H1 (cell line): ENCODE measurements at regions not wholly inside any gene's neighbourhood (a gene's known extent, or its start where the extent isn't known, plus 50 kb on each side); places are given as distances from the start of the nearest gene placed in this dataset.
A peak's percentile ranks its signal among the peaks of the same experiment; 100 is the strongest.

Source experiments
- CTCF ChIA-PET: fragments of 300-600 bp; sonication (Branson Sonifier 250); formaldehyde crosslinking; loops from one replicate; lab custom pipeline; 2021; ENCODE audit not compliant: partially characterized antibody; lab: Charles Lee
- POLR2A ChIA-PET: fragments of 300-600 bp; sonication (Branson Sonifier 250); formaldehyde crosslinking; loops from one replicate; lab custom pipeline; 2021; ENCODE audit warnings: inconsistent platforms; ENCODE audit not compliant: partially characterized antibody; lab: Charles Lee
- DNase-seq, 2 experiments: peaks; one replicate each; pipeline versions ENCODE4 v3.0.0 to v3.0.0-alpha.2; 2010 to 2022; ENCODE audit warnings: low spot score in 2 of 2, low read depth in 1 of 2, mixed read lengths in 1 of 2
- FAIRE-seq: peaks from 2 replicates; lab custom pipeline; 2011; peaks lifted over from hg19 to GRCh38; lab: Jason Lieb, UNC
- H2AFZ ChIP-seq: 2 replicates; pipeline ENCODE4 v1.8.1; 2012; ENCODE audit warnings: low read length, inconsistent platforms
- H2AK5ac ChIP-seq: 2 replicates; pipeline ENCODE4 v1.6.1; 2013; ENCODE audit warnings: low read depth, low read length
- H2BK120ac ChIP-seq: replicated peaks from 2 replicates; pipeline ENCODE3; 2013; ENCODE audit warnings: low read depth, low read length, inconsistent platforms
- H2BK12ac ChIP-seq: 2 replicates; pipeline ENCODE4 v1.6.1; 2013; ENCODE audit warnings: low read depth, low read length
- H2BK15ac ChIP-seq: 2 replicates; pipeline ENCODE4 v1.6.1; 2013; ENCODE audit warnings: low read length
- H2BK20ac ChIP-seq: 2 replicates; pipeline ENCODE4 v1.6.1; 2013; ENCODE audit warnings: low read length
- H2BK5ac ChIP-seq: 2 replicates; pipeline ENCODE4 v1.6.1; 2013; ENCODE audit warnings: low read depth, low read length
- H3K14ac ChIP-seq: 2 replicates; pipeline ENCODE4 v1.6.1; 2013; ENCODE audit warnings: inconsistent platforms; ENCODE audit not compliant: insufficient read length
- H3K18ac ChIP-seq: 2 replicates; pipeline ENCODE4 v1.6.1; 2013; ENCODE audit warnings: low read length; ENCODE audit errors: extremely low read depth
- H3K23ac ChIP-seq: 2 replicates; pipeline ENCODE4 v1.6.1; 2013; ENCODE audit warnings: inconsistent platforms; ENCODE audit not compliant: insufficient read length
- H3K23me2 ChIP-seq: 2 replicates; pipeline ENCODE4 v1.6.1; 2013; ENCODE audit warnings: low read depth, low read length
- H3K27ac ChIP-seq: 2 replicates; pipeline ENCODE4 v1.6.1; 2011; ENCODE audit warnings: low read depth, low read length, inconsistent platforms
- H3K27me3 ChIP-seq, 4 experiments: replicated peaks in 1 of 4; 1 replicate in 1 of 4; 2 replicates in 3 of 4; pipeline versions ENCODE4 v1.6.1 to v1.8.1; 2011 to 2013; ENCODE audit warnings: low read length in 3 of 4, mild to moderate bottlenecking in 3 of 4, inconsistent platforms in 2 of 4, mixed read lengths in 2 of 4, moderate library complexity in 1 of 4; ENCODE audit not compliant: control insufficient read depth in 3 of 4, insufficient read depth in 3 of 4; ENCODE audit errors: extremely low read depth in 1 of 4
- H3K36me3 ChIP-seq, 4 experiments: 2 replicates each; pipeline versions ENCODE4 v1.6.1 to v1.8.1; 2011 to 2013; ENCODE audit warnings: mild to moderate bottlenecking in 4 of 4, low read length in 3 of 4, moderate library complexity in 2 of 4, control low read depth in 1 of 4, inconsistent platforms in 1 of 4; ENCODE audit not compliant: insufficient read depth in 4 of 4, control insufficient read depth in 2 of 4
- H3K4ac ChIP-seq: replicated peaks from 2 replicates; pipeline ENCODE3; 2013; ENCODE audit warnings: low read length, low read depth, mixed read lengths, inconsistent platforms; ENCODE audit not compliant: insufficient read length
- H3K4me1 ChIP-seq, 4 experiments: replicated peaks in 1 of 4; 1 replicate in 1 of 4; 2 replicates in 3 of 4; pipeline versions ENCODE4 v1.6.1 to v1.8.1; 2011 to 2013; ENCODE audit warnings: low read length in 3 of 4, inconsistent platforms in 2 of 4, mixed read lengths in 1 of 4; ENCODE audit not compliant: insufficient read depth in 4 of 4, control insufficient read depth in 3 of 4
- H3K4me2 ChIP-seq, 2 experiments: 2 replicates each; pipeline versions ENCODE4 v1.6.1 to v1.8.1; 2011 to 2013; ENCODE audit warnings: low read depth in 2 of 2, low read length in 2 of 2, control low read depth in 1 of 2, inconsistent platforms in 1 of 2, mild to moderate bottlenecking in 1 of 2; ENCODE audit not compliant: insufficient read depth in 1 of 2
- H3K4me3 ChIP-seq, 4 experiments: fragments of 200-600, 300-600 bp in 1 of 4; sonication (generic), shearing (Covaris generic), sonication (Bioruptor Twin) in 1 of 4; 2 replicates each; pipeline versions ENCODE4 v1.5.1 to v1.8.1; 2011 to 2016; ENCODE audit warnings: low read length in 4 of 4, low read depth in 3 of 4, control low read depth in 2 of 4, inconsistent platforms in 2 of 4, mild to moderate bottlenecking in 2 of 4, mixed read lengths in 1 of 4, moderate library complexity in 1 of 4; ENCODE audit not compliant: insufficient read depth in 2 of 4; ENCODE audit errors: extremely low read depth in 1 of 4
- H3K56ac ChIP-seq: replicated peaks from 2 replicates; pipeline ENCODE3; 2013; ENCODE audit warnings: low read depth, mild to moderate bottlenecking, mixed read lengths, low read length, inconsistent platforms; ENCODE audit not compliant: insufficient read length
- H3K79me1 ChIP-seq: 2 replicates; pipeline ENCODE4 v1.6.1; 2013; ENCODE audit warnings: low read depth, low read length, control low read depth
- H3K79me2 ChIP-seq, 2 experiments: 2 replicates each; pipeline versions ENCODE4 v1.6.1 to v1.8.1; 2012 to 2013; ENCODE audit warnings: low read length in 2 of 2, mild to moderate bottlenecking in 2 of 2, inconsistent platforms in 1 of 2; ENCODE audit not compliant: insufficient read depth in 2 of 2, control insufficient read depth in 1 of 2
- H3K9ac ChIP-seq, 4 experiments: replicated peaks in 1 of 4; 1 replicate in 1 of 4; 2 replicates in 3 of 4; pipeline versions ENCODE4 v1.6.1 to v1.8.1; 2011 to 2013; ENCODE audit warnings: low read depth in 3 of 4, low read length in 3 of 4, control low read depth in 2 of 4, mild to moderate bottlenecking in 2 of 4, moderate library complexity in 2 of 4, inconsistent platforms in 1 of 4; ENCODE audit errors: extremely low read depth in 1 of 4
- H3K9me3 ChIP-seq, 2 experiments: 2 replicates each; pipeline versions ENCODE4 v1.6.1 to v1.8.1; 2012 to 2013; ENCODE audit warnings: mild to moderate bottlenecking in 2 of 2, moderate library complexity in 2 of 2, control low read depth in 1 of 2, inconsistent platforms in 1 of 2, low read depth in 1 of 2, low read length in 1 of 2, mixed read lengths in 1 of 2; ENCODE audit not compliant: insufficient read depth in 2 of 2
- H4K20me1 ChIP-seq, 2 experiments: replicated peaks in 1 of 2; 2 replicates each; pipeline versions ENCODE3 to v1.8.1; 2011 to 2013; ENCODE audit warnings: inconsistent platforms in 2 of 2, low read length in 2 of 2, mild to moderate bottlenecking in 1 of 2; ENCODE audit not compliant: insufficient read depth in 2 of 2, control insufficient read depth in 1 of 2
- H4K5ac ChIP-seq: 2 replicates; pipeline ENCODE4 v1.6.1; 2013; ENCODE audit warnings: low read length, low read depth, mixed read lengths, inconsistent platforms; ENCODE audit not compliant: insufficient read length
- H4K8ac ChIP-seq: 2 replicates; pipeline ENCODE4 v1.8.0; 2013; ENCODE audit warnings: mild to moderate bottlenecking, moderate library complexity, low read length, inconsistent platforms; ENCODE audit not compliant: insufficient read depth; ENCODE audit errors: extremely low read depth
- H4K91ac ChIP-seq: replicated peaks from 2 replicates; pipeline ENCODE3; 2013; ENCODE audit warnings: low read length, mixed read lengths, inconsistent platforms; ENCODE audit not compliant: insufficient read length
- CTCF ChIP-seq, 3 experiments: IDR thresholded peaks; 1 replicate in 2 of 3; 2 replicates in 1 of 3; pipeline versions ENCODE4 v1.5.1 to v1.6.1; 2011; ENCODE audit warnings: low read length in 3 of 3, mild to moderate bottlenecking in 3 of 3, inconsistent platforms in 2 of 3, low read depth in 1 of 3, moderate library complexity in 1 of 3; ENCODE audit not compliant: insufficient read depth in 1 of 3; ENCODE audit errors: control extremely low read depth in 1 of 3
- RAD21 ChIP-seq, 2 experiments: IDR thresholded peaks in 1 of 2; conservative IDR thresholded peaks in 1 of 2; 2 replicates each; pipeline ENCODE4 v1.6.1; 2011; ENCODE audit warnings: low read depth in 2 of 2, low read length in 2 of 2, improper control_type of control experiment in 1 of 2, inconsistent platforms in 1 of 2, mild to moderate bottlenecking in 1 of 2, moderate library complexity in 1 of 2
- SP1 ChIP-seq: IDR thresholded peaks from 2 replicates; pipeline ENCODE4 v1.6.1; 2011; ENCODE audit warnings: low read depth, low read length
- WGBS, 2 experiments: shearing (Covaris generic) in 1 of 2; methylation state at CpG; one replicate each; pipeline versions ENCODE4 v1.1.6 to v1.1.7; 2013 to 2015; ENCODE audit warnings: low lambda C conversion rate in 2 of 2, mixed read lengths in 2 of 2, inconsistent platforms in 1 of 2, low coverage in 1 of 2, missing lambda C conversion rate in 1 of 2; ENCODE audit not compliant: insufficient replicate concordance in 2 of 2, insufficient coverage in 1 of 2, insufficient read length in 1 of 2; ENCODE audit errors: extremely low coverage in 1 of 2, missing lambda C conversion rate in 1 of 2; 5-methylcytosine and 5-hydroxymethylcytosine counted together

DNA sequence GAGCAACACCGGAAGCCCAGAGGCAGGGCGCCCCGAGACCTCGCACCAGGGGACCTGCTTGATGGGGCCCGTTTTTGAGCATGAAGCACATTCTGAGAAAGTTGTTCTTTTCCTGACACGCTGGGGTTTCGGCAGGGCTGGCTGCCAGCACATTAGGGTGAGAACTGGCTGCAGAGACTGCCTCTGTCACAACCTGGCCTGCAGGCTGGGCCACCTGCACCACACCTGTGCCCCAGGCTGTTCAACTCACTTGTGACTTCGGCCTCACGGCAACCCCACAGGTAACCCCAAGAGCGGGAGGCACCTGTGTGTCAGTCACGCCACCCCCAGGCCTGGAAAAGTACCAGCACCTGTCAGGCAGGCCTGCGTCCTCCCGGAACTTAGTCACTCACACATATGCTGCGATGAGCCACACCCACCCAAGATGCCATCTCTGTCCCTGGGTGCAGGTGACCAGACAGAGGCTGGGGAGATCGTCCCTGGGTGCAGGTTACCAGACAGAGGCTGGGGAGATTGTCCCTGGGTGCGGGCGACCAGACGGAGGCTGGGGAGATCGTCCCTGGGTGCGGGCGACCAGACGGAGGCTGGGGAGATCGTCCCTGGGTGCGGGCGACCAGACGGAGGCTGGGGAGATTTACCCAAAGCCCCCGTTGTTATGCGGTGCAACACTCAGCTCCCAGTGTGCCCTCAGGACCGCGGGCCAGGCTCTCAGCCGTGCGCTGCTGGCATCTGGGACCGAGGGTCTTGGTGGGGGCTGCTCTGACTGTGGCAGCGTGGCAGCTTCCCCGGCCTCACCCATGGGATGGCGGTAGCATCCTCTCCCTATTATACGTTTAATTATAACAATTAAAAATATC, 82.5 kb upstream of the BHLHE23 start:
- Histone ChIP-seq H3K27me3 (no peaks in the 10 kb centered on the region), H4K20me1 (no peaks in the 10 kb centered on the region), H4K5ac (no peak overlapping the region), H2AK5ac (no peak overlapping the region), H3K18ac (no peak overlapping the region), H2BK15ac (no peak overlapping the region), H3K4ac (no peak overlapping the region), H3K4me2 (no peak overlapping the region), H3K27ac (no peak overlapping the region), H3K9me3 (no peaks in the 10 kb centered on the region), H3K56ac (no peak overlapping the region), H4K91ac (no peak overlapping the region), H3K79me2 (no peaks in the 10 kb centered on the region), H3K14ac (no peak overlapping the region), H3K23me2 (no peaks in the 10 kb centered on the region), H3K23ac (no peak overlapping the region), H3K79me1 (no peaks in the 10 kb centered on the region), H3K4me1 (no peaks in the 10 kb centered on the region; a peak in 1 of 7 replicates), H2BK120ac (no peak overlapping the region), H2AFZ (no peak overlapping the region), H2BK12ac (0 out of 2 replicates have a peak overlapping the region, but pooled peaks have one; percentile 9), H4K8ac (no peak overlapping the region), H3K36me3 (no peaks in the 10 kb centered on the region), H2BK20ac (no peak overlapping the region), H3K4me3 (no peak overlapping the region), H3K9ac (no peak overlapping the region), H2BK5ac (no peak overlapping the region)
- POLR2A ChIA-PET = interaction anchor here (1.2 to 1.3 kb wide), 2 partner anchors 11 to 12 kb away, joined by 3 read pairs; no protein-coding TSS in a partner anchor
- TF ChIP-seq SP1 (no peak), RAD21 (IDR thresholded peaks at IDR 0.05 in 1 of 2, conservative IDR thresholded peaks at IDR 0.05 in 1 of 2; ENCODE audit: low read depth in 2 of 2, low read length in 2 of 2) (peak; percentile 24 to 38; a peak in 3 of 4 replicates), CTCF (IDR thresholded peaks at IDR 0.05; ENCODE audit: control extremely low read depth in 1 of 3, insufficient read depth in 1 of 3, low read depth in 1 of 3, low read length in 3 of 3) (peak; percentile 1 to 14 (median 9); a peak in 3 of 4 replicates)
- WGBS, 2 experiments = 87% methylated on average over 34 of the region's 37 CpGs; no CpG with 5 or more reads in 1 of the 2 experiments
- CTCF ChIA-PET = no interaction called here
- DNase-seq (peak in 1 of 2 experiments; percentile 48), FAIRE-seq (no peak)
